ENCODE measurements at regions not wholly inside any gene's neighbourhood (a gene's known extent, or its start where the extent isn't known, plus 50 kb on each side); places are given as distances from the start of the nearest gene placed in this dataset.

DNA sequence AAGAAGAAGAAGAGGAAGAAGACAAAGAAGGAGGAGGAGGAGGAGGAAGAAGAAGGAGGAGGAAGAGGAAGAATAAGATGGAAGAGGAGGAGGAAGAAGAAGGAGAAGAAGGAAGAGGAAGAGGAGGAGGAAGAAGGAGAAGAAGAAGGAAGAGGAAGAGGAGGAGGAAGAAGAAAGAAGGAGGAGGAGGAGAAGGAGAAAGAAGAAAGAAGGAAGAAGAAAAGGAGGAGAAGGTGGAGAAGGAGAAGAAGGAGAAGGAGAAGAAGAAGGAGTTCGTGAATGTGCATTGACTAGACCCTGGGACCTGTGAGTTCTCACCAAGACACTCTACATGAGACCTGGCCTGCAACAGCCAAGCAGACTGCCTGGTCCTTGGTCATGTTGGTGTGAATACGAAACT lies 131.7 kb upstream of the ERRFI1 start:
- Histone ChIP-seq H4K20me1 (ENCODE audit: control insufficient read depth, extremely low read depth, insufficient read depth, low read length) (no peaks in the 10 kb centered on the region), H3K4me3 (replicated peaks in 1 of 4; ENCODE audit: control extremely low read depth in 1 of 4, insufficient read depth in 1 of 4, low read depth in 3 of 4, low read length in 4 of 4) (no peak overlapping the region), H3K27ac (ENCODE audit: insufficient read depth, low read length) (no peak overlapping the region), H3K79me2 (ENCODE audit: control insufficient read depth, insufficient read depth, low read length) (no peaks in the 10 kb centered on the region), H3K4me1 (ENCODE audit: control insufficient read depth, extremely low read depth, insufficient read depth, low read length) (no peaks in the 10 kb centered on the region), H3K27me3 (ENCODE audit: control insufficient read depth, insufficient read depth, low read length) (no peaks in the 10 kb centered on the region), H3K9me3 (ENCODE audit: control insufficient read depth, insufficient read depth, low read depth, low read length) (no peaks in the 10 kb centered on the region), H3K9ac (ENCODE audit: insufficient read depth, low read length) (no peak overlapping the region), H2AFZ (ENCODE audit: low read length) (no peak overlapping the region), H3K36me3 (ENCODE audit: control insufficient read depth, insufficient read depth, low read length) (no peaks in the 10 kb centered on the region), H3K4me2 (ENCODE audit: extremely low read depth, insufficient read depth, low read length) (no peak overlapping the region)
- no peak for DNase-seq (ENCODE audit: low read depth in 2 of 2)
- TF ChIP-seq EZH2 (IDR thresholded peaks at IDR 0.05; ENCODE audit: low read length, missing control alignments) = no peak

DNA sequence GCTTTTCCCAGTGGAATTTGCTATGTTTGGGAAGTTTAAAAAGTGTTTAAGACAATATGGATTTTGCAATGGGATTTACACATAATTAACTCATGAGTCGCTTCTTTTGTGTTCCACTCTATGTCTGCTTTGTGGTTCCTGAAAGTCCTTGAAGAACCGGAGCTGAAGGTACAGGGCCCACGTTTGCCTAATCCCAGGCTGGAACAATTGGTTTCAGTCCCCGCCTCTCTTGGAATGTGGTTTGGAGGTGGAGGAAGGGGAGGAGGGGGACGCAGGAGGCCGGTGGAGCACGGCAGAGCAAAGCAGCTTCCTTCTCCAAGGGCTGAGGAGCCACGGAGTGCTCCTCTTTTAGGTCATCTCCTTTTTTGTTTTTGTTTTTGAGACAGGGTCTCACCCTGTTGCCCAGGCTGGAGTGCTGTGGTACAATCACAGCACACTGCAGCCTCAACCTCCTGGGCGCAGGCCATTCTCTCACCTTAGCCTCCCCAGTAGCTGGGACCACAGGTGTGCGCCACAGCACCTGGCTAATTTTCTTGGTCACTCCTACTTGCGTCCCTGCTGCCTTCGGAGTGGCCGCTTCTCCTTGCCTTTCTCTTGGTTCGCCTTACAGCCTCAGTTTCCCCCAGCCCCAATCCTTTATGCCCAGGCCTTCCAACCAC lies 129.5 kb upstream of the ERRFI1 start:
- H3K9me3 ChIP-seq (ENCODE audit: control insufficient read depth, insufficient read depth, low read depth, low read length) = no peaks in the 10 kb centered on the region
- peak; percentile 29 to 80 for DNase-seq (ENCODE audit: low read depth in 2 of 2)
- H3K4me3 ChIP-seq (replicated peaks in 1 of 4; ENCODE audit: control extremely low read depth in 1 of 4, insufficient read depth in 1 of 4, low read depth in 3 of 4, low read length in 4 of 4) = no peak overlapping the region
- H3K4me1 ChIP-seq (ENCODE audit: control insufficient read depth, extremely low read depth, insufficient read depth, low read length) = no peaks in the 10 kb centered on the region
- no peaks in the 10 kb centered on the region for H4K20me1 ChIP-seq (ENCODE audit: control insufficient read depth, extremely low read depth, insufficient read depth, low read length)
- no peak overlapping the region for H3K4me2 ChIP-seq (ENCODE audit: extremely low read depth, insufficient read depth, low read length)
- no peak overlapping the region for H3K27ac ChIP-seq (ENCODE audit: insufficient read depth, low read length)
- no peaks in the 10 kb centered on the region for H3K36me3 ChIP-seq (ENCODE audit: control insufficient read depth, insufficient read depth, low read length)
- no peaks in the 10 kb centered on the region for H3K79me2 ChIP-seq (ENCODE audit: control insufficient read depth, insufficient read depth, low read length)
- H3K27me3 ChIP-seq (ENCODE audit: control insufficient read depth, insufficient read depth, low read length) = no peaks in the 10 kb centered on the region
- H3K9ac ChIP-seq (ENCODE audit: insufficient read depth, low read length) = no peak overlapping the region
- no peak overlapping the region for H2AFZ ChIP-seq (ENCODE audit: low read length)
- no peak for TF ChIP-seq EZH2 (IDR thresholded peaks at IDR 0.05; ENCODE audit: low read length, missing control alignments)

DNA sequence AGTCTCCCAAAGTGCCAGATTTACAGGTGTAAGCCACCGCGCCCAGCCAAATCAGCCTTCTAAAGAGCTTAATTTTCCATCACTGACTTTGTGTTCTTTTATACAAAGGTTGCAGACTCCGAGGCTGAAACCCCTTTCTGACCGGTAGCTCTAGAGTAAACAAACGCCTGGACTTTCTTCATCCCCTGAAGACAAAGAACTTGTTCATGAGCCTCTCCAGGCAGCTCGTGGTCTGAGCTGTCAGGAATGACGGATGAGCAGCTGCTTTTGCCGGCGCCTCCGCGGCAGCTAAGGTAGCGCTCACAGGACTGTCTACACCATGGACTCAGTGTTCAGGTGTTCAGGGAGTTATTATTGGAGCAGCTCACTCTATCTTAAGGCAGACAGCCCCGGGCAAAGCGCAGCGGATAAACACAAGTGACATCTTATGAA lies 128.5 kb upstream of the ERRFI1 start:
- H3K9ac ChIP-seq (ENCODE audit: insufficient read depth, low read length) = no peak overlapping the region
- H2AFZ ChIP-seq (ENCODE audit: low read length) = no peak overlapping the region
- H3K4me2 ChIP-seq (ENCODE audit: extremely low read depth, insufficient read depth, low read length) = no peak overlapping the region
- H3K9me3 ChIP-seq (ENCODE audit: control insufficient read depth, insufficient read depth, low read depth, low read length) = no peaks in the 10 kb centered on the region
- TF ChIP-seq, protein P1, sequence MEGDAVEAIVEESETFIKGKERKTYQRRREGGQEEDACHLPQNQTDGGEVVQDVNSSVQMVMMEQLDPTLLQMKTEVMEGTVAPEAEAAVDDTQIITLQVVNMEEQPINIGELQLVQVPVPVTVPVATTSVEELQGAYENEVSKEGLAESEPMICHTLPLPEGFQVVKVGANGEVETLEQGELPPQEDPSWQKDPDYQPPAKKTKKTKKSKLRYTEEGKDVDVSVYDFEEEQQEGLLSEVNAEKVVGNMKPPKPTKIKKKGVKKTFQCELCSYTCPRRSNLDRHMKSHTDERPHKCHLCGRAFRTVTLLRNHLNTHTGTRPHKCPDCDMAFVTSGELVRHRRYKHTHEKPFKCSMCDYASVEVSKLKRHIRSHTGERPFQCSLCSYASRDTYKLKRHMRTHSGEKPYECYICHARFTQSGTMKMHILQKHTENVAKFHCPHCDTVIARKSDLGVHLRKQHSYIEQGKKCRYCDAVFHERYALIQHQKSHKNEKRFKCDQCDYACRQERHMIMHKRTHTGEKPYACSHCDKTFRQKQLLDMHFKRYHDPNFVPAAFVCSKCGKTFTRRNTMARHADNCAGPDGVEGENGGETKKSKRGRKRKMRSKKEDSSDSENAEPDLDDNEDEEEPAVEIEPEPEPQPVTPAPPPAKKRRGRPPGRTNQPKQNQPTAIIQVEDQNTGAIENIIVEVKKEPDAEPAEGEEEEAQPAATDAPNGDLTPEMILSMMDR (conservative IDR thresholded peaks at IDR 0.05 in 1 of 2, IDR thresholded peaks at IDR 0.05 in 1 of 2; ENCODE audit: low read depth in 1 of 2, low read length in 2 of 2) = no peak
- no peak for TF ChIP-seq EZH2 (IDR thresholded peaks at IDR 0.05; ENCODE audit: low read length, missing control alignments)
- DNase-seq (ENCODE audit: low read depth in 2 of 2) = peak; percentile 68 to 91
- no peaks in the 10 kb centered on the region for H3K36me3 ChIP-seq (ENCODE audit: control insufficient read depth, insufficient read depth, low read length)
- H3K27me3 ChIP-seq (ENCODE audit: control insufficient read depth, insufficient read depth, low read length) = no peaks in the 10 kb centered on the region
- no peaks in the 10 kb centered on the region for H3K79me2 ChIP-seq (ENCODE audit: control insufficient read depth, insufficient read depth, low read length)
- H3K4me1 ChIP-seq (ENCODE audit: control insufficient read depth, extremely low read depth, insufficient read depth, low read length) = no peaks in the 10 kb centered on the region
- H3K4me3 ChIP-seq (replicated peaks in 1 of 4; ENCODE audit: control extremely low read depth in 1 of 4, insufficient read depth in 1 of 4, low read depth in 3 of 4, low read length in 4 of 4) = no peak overlapping the region
- no peak overlapping the region for H3K27ac ChIP-seq (ENCODE audit: insufficient read depth, low read length)
- H4K20me1 ChIP-seq (ENCODE audit: control insufficient read depth, extremely low read depth, insufficient read depth, low read length) = no peaks in the 10 kb centered on the region

DNA sequence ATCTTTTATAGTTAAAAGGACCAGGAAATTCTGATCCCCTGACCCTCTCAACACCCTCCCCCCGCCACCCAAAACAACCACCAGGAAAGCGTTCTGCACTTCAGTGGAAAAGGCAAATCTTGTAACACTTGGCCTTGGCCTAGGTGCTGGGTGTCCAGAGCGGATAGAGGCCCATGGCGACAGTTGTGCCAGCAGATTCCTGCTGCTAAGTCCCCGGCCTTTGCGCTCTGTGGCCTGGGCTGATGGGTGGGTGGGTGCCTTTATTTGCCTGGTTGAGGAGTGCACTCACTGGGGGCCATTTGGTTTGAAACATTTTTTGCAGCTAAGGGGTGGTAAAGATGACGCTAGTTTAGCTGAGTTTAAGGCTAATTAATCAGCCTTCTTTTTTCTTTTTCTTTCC lies 127.9 kb upstream of the ERRFI1 start:
- no peak overlapping the region for H3K9ac ChIP-seq (ENCODE audit: insufficient read depth, low read length)

More for the DNA sequence above, 127.9 kb upstream of the ERRFI1 start:
- H3K36me3 ChIP-seq (ENCODE audit: control insufficient read depth, insufficient read depth, low read length) = no peaks in the 10 kb centered on the region
- no peak overlapping the region for H3K4me2 ChIP-seq (ENCODE audit: extremely low read depth, insufficient read depth, low read length)
- H3K4me1 ChIP-seq (ENCODE audit: control insufficient read depth, extremely low read depth, insufficient read depth, low read length) = no peaks in the 10 kb centered on the region
- no peaks in the 10 kb centered on the region for H3K79me2 ChIP-seq (ENCODE audit: control insufficient read depth, insufficient read depth, low read length)
- no peaks in the 10 kb centered on the region for H3K9me3 ChIP-seq (ENCODE audit: control insufficient read depth, insufficient read depth, low read depth, low read length)
- H2AFZ ChIP-seq (ENCODE audit: low read length) = no peak overlapping the region
- DNase-seq (ENCODE audit: low read depth in 2 of 2) = no peak
- H4K20me1 ChIP-seq (ENCODE audit: control insufficient read depth, extremely low read depth, insufficient read depth, low read length) = no peaks in the 10 kb centered on the region
- no peak overlapping the region for H3K27ac ChIP-seq (ENCODE audit: insufficient read depth, low read length)
- H3K27me3 ChIP-seq (ENCODE audit: control insufficient read depth, insufficient read depth, low read length) = no peaks in the 10 kb centered on the region
- TF ChIP-seq, protein P1 (conservative IDR thresholded peaks at IDR 0.05 in 1 of 2, IDR thresholded peaks at IDR 0.05 in 1 of 2; ENCODE audit: low read depth in 1 of 2, low read length in 2 of 2) = no peak
- TF ChIP-seq EZH2 (IDR thresholded peaks at IDR 0.05; ENCODE audit: low read length, missing control alignments) = no peak
- no peak overlapping the region for H3K4me3 ChIP-seq (replicated peaks in 1 of 4; ENCODE audit: control extremely low read depth in 1 of 4, insufficient read depth in 1 of 4, low read depth in 3 of 4, low read length in 4 of 4)
